ENCODE measurements at regions not wholly inside any gene's neighbourhood (a gene's known extent, or its start where the extent isn't known, plus 50 kb on each side); places are given as distances from the start of the nearest gene placed in this dataset.

DNA sequence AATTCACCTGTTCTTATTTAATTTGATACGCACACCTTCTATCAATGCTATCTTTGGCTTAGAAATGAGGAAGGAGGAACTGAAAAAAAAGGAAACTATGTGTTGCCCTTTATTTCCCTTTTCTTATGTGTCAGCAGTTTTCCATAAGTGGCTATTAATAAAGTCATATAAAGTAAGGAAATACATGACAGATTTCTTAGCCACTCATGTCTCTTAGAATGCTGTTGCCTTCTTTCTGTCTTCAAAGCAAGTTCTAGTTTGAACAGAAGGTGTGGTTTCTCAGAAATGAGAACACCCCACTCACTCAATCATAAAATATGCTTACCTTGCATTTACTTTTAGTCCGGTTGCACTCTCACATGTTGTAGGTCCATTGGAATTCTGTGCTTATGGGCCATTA lies 640.5 kb upstream of the GRM7 start:
- Histone ChIP-seq H3K79me2 (ENCODE audit: control insufficient read depth, insufficient read depth, low read length) (no peaks in the 10 kb centered on the region), H3K4me1 (ENCODE audit: control insufficient read depth, extremely low read depth, insufficient read depth, low read length) (no peaks in the 10 kb centered on the region), H3K4me2 (ENCODE audit: insufficient read depth, low read length) (no peak overlapping the region), H3K27ac (ENCODE audit: insufficient read depth, low read depth, low read length) (no peak overlapping the region), H3K4me3 (replicated peaks in 1 of 3; ENCODE audit: insufficient read depth in 1 of 3, low read depth in 1 of 3, low read length in 3 of 3) (no peak overlapping the region), H4K20me1 (replicated peaks; ENCODE audit: control insufficient read depth, extremely low read depth, insufficient read depth, low read length) (no peaks in the 10 kb centered on the region), H2AFZ (ENCODE audit: low read depth, low read length) (no peak overlapping the region), H3K36me3 (ENCODE audit: control insufficient read depth in 2 of 2, extremely low read depth in 1 of 2, insufficient read depth in 2 of 2, low read length in 2 of 2) (no peaks in the 10 kb centered on the region), H3K27me3 (ENCODE audit: control insufficient read depth in 2 of 2, insufficient read depth in 2 of 2, low read length in 2 of 2) (no peaks in the 10 kb centered on the region), H3K9ac (replicated peaks; ENCODE audit: extremely low read depth, insufficient read depth, low read length) (no peak overlapping the region), H3K9me1 (replicated peaks; ENCODE audit: control insufficient read depth, extremely low read depth, insufficient read depth, low read length) (no peaks in the 10 kb centered on the region), H3K9me3 (replicated peaks; ENCODE audit: control insufficient read depth, insufficient read depth, low read length) (peaks cover 4% of the 10 kb centered on the region)
- TF ChIP-seq MYC (IDR thresholded peaks at IDR 0.05; ENCODE audit: low read depth, low read length): no peak
- TF ChIP-seq EZH2 (IDR thresholded peaks at IDR 0.05; ENCODE audit: borderline replicate concordance, low read depth, low read length, severe bottlenecking): no peak
- no peak for TF ChIP-seq FOS (IDR thresholded peaks at IDR 0.05; ENCODE audit: borderline replicate concordance, insufficient read depth, low read length)
- TF ChIP-seq, protein P1, sequence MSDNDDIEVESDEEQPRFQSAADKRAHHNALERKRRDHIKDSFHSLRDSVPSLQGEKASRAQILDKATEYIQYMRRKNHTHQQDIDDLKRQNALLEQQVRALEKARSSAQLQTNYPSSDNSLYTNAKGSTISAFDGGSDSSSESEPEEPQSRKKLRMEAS (IDR thresholded peaks at IDR 0.05; ENCODE audit: insufficient read depth, insufficient read length): no peak
- no peak for TF ChIP-seq POLR2A (IDR thresholded peaks at IDR 0.05; ENCODE audit: low read depth, low read length)
- TF ChIP-seq GATA2 (IDR thresholded peaks at IDR 0.05; ENCODE audit: insufficient read depth, insufficient read length, low read depth, low read length): no peak
- no peak for TF ChIP-seq JUN (IDR thresholded peaks at IDR 0.05; ENCODE audit: borderline replicate concordance, insufficient read depth, insufficient read length, low read depth)
- TF ChIP-seq, protein P2, sequence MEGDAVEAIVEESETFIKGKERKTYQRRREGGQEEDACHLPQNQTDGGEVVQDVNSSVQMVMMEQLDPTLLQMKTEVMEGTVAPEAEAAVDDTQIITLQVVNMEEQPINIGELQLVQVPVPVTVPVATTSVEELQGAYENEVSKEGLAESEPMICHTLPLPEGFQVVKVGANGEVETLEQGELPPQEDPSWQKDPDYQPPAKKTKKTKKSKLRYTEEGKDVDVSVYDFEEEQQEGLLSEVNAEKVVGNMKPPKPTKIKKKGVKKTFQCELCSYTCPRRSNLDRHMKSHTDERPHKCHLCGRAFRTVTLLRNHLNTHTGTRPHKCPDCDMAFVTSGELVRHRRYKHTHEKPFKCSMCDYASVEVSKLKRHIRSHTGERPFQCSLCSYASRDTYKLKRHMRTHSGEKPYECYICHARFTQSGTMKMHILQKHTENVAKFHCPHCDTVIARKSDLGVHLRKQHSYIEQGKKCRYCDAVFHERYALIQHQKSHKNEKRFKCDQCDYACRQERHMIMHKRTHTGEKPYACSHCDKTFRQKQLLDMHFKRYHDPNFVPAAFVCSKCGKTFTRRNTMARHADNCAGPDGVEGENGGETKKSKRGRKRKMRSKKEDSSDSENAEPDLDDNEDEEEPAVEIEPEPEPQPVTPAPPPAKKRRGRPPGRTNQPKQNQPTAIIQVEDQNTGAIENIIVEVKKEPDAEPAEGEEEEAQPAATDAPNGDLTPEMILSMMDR (IDR thresholded peaks at IDR 0.05; ENCODE audit: extremely low read depth in 1 of 2, insufficient read depth in 1 of 2, low read depth in 1 of 2, low read length in 2 of 2): no peak
- no peak for TF ChIP-seq POLR2AphosphoS5 (IDR thresholded peaks at IDR 0.05; ENCODE audit: insufficient read depth, low read depth, low read length)
- no TSS peak for BruUV-seq (replicated peaks)
- ChIA-PET POLR2A (no interaction called here), CTCF (no interaction called here)
- intact Hi-C loops (cut with micrococcal nuclease): no loop called here
- no peak for DNase-seq (ENCODE audit: low read depth, low spot score)
- dilution Hi-C loops (cut with MboI; ENCODE audit: extremely low pct_ligation_motif_present, low sequenced_read_pairs): no loop called here
- no peak for FAIRE-seq

Data from endothelial cell of umbilical vein (primary cell).